ENCODE measurements at regions not wholly inside any gene's neighbourhood (a gene's known extent, or its start where the extent isn't known, plus 50 kb on each side); places are given as distances from the start of the nearest gene placed in this dataset.

DNA sequence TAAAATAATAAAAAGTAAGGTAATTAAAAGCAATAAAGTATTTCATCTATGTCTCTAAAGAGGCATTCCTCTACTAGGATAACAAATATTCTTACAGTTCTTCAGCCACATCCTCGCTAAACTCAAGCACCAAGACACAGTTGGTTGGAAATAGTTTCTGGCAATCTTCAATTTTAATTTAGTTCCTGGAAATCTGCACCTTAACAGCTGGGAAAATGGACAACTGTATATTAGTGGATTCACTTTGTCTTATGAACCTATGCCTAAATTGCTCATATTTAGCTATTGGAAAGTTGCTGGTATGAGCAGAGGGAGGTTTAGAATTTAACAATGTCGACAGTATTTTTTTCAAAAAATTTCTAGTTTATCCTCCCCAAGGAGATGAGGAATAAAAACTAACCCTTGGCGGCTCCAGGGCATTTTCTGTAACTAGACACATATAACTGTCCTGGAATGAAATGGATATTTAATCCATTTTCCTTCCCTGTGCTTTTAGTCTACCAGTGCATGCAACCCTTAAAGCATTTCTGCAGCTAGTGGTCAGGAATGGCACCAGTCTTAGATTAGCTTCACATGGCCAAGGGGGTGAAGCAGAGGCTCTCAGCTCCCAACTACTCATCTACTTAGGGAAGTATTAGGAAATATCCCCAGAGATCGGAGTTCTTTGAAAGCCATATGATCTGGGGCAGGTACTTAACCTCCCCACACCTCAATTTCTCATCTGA is 290.0 kb upstream of the THBS1 start:
- POLR2A ChIA-PET: no interaction called here

DNA sequence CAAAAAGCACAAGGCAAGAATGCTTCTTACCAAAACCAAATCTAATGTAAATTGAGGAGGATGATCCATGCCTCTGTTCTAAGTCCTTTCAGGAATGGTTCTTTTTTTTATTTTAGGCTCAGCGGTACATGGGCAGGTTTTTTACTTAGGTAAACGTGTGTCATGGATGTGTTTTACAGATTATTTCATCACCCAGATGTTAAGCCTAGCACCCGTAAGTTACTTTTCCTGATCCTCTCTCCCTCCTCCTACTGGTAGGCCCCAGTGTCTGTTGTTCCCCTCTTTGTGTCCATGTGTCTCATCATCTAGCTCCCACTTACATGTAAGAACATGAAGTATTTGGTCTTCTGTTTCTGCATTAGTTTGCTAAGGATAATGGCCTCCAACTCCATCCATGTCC is 289.2 kb upstream of the THBS1 start:
- Mint-ChIP-seq H3K9me3 (peaks cover 19% of the 10 kb centered on the region), H3K4me1 (no peaks in the 10 kb centered on the region), H3K27me3 (ENCODE audit: low read depth) (peaks cover 3% of the 10 kb centered on the region; the same call in 1 of the 2 replicates), H3K27ac (no peak overlapping the region), H3K4me3 (no peak overlapping the region), H3K36me3 (no peaks in the 10 kb centered on the region)
- ChIA-PET POLR2A (no interaction called here), CTCF (no interaction called here)
- ATAC-seq (no peak), DNase-seq (ENCODE audit: low spot score) (no peak)
- TF ChIP-seq GABPB1 (CRISPR knock-in tag; IDR thresholded peaks at IDR 0.05) (peak; percentile 86), RELA (CRISPR knock-in tag; IDR thresholded peaks at IDR 0.05; ENCODE audit: borderline replicate concordance) (no peak), JAZF1 (CRISPR knock-in tag; IDR thresholded peaks at IDR 0.05) (no peak)
- TF ChIP-seq, protein P1, sequence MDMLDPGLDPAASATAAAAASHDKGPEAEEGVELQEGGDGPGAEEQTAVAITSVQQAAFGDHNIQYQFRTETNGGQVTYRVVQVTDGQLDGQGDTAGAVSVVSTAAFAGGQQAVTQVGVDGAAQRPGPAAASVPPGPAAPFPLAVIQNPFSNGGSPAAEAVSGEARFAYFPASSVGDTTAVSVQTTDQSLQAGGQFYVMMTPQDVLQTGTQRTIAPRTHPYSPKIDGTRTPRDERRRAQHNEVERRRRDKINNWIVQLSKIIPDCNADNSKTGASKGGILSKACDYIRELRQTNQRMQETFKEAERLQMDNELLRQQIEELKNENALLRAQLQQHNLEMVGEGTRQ (CRISPR knock-in tag; IDR thresholded peaks at IDR 0.05): no peak

More for the DNA sequence above, 290.0 kb upstream of the THBS1 start:
- no peaks in the 10 kb centered on the region for H3K4me1 Mint-ChIP-seq
- H3K36me3 Mint-ChIP-seq: no peaks in the 10 kb centered on the region
- no peak for TF ChIP-seq GRHL2 (CRISPR knock-in tag; IDR thresholded peaks at IDR 0.05; ENCODE audit: insufficient replicate concordance, severe bottlenecking)
- TF ChIP-seq, protein P2, sequence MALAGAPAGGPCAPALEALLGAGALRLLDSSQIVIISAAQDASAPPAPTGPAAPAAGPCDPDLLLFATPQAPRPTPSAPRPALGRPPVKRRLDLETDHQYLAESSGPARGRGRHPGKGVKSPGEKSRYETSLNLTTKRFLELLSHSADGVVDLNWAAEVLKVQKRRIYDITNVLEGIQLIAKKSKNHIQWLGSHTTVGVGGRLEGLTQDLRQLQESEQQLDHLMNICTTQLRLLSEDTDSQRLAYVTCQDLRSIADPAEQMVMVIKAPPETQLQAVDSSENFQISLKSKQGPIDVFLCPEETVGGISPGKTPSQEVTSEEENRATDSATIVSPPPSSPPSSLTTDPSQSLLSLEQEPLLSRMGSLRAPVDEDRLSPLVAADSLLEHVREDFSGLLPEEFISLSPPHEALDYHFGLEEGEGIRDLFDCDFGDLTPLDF (CRISPR knock-in tag; IDR thresholded peaks at IDR 0.05): no peak
- CTCF ChIA-PET: no interaction called here
- peaks cover 19% of the 10 kb centered on the region for H3K9me3 Mint-ChIP-seq
- DNase-seq (ENCODE audit: low spot score) (no peak), ATAC-seq (no peak)
- no peak overlapping the region for H3K4me3 Mint-ChIP-seq
- peaks cover 3% of the 10 kb centered on the region; the same call in 1 of the 2 replicates for H3K27me3 Mint-ChIP-seq (ENCODE audit: low read depth)
- no peak overlapping the region for H3K27ac Mint-ChIP-seq

DNA sequence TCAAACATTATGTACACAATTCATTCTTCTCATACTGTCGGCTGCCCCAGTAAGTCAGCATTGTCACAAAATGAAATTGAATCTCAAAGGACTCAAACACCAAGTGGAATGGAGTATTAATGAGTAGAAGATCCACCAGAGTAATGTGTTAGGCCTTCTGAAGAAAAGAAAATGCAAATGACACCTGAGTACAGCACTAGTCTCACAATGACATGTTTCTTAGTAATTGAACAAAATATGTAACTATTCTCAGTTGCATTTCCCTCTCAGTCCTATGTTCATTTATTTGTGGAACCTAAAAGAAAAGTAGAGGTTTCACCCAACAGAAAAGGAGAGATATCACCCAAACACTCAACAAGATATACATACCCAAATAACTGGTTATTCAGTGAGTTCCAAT is 283.9 kb upstream of the THBS1 start:
- no peak overlapping the region for H3K27ac Mint-ChIP-seq
- H3K27me3 Mint-ChIP-seq (ENCODE audit: low read depth): peaks cover 1% of the 10 kb centered on the region; the same call in 1 of the 2 replicates
- peaks cover 14% of the 10 kb centered on the region for H3K9me3 Mint-ChIP-seq
- CTCF ChIA-PET: no interaction called here
- DNase-seq (ENCODE audit: low spot score) (no peak), ATAC-seq (no peak)
- H3K36me3 Mint-ChIP-seq: no peaks in the 10 kb centered on the region
- POLR2A ChIA-PET: no interaction called here
- H3K4me3 Mint-ChIP-seq: no peak overlapping the region
- no peaks in the 10 kb centered on the region for H3K4me1 Mint-ChIP-seq
- TF ChIP-seq, protein P3, sequence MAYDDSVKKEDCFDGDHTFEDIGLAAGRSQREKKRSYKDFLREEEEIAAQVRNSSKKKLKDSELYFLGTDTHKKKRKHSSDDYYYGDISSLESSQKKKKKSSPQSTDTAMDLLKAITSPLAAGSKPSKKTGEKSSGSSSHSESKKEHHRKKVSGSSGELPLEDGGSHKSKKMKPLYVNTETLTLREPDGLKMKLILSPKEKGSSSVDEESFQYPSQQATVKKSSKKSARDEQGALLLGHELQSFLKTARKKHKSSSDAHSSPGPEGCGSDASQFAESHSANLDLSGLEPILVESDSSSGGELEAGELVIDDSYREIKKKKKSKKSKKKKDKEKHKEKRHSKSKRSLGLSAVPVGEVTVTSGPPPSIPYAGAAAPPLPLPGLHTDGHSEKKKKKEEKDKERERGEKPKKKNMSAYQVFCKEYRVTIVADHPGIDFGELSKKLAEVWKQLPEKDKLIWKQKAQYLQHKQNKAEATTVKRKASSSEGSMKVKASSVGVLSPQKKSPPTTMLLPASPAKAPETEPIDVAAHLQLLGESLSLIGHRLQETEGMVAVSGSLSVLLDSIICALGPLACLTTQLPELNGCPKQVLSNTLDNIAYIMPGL (CRISPR knock-in tag; IDR thresholded peaks at IDR 0.05): no peak
- TF ChIP-seq TEAD4 (CRISPR knock-in tag; IDR thresholded peaks at IDR 0.05) (no peak), NFATC4 (CRISPR knock-in tag; IDR thresholded peaks at IDR 0.05) (no peak), FOXP1 (CRISPR knock-in tag; IDR thresholded peaks at IDR 0.05; ENCODE audit: borderline replicate concordance) (no peak), CREB1 (CRISPR knock-in tag; IDR thresholded peaks at IDR 0.05) (no peak), OVOL2 (CRISPR knock-in tag; IDR thresholded peaks at IDR 0.05; ENCODE audit: borderline replicate concordance) (no peak), FOXK1 (CRISPR knock-in tag; IDR thresholded peaks at IDR 0.05) (no peak)
- TF ChIP-seq, protein P4, sequence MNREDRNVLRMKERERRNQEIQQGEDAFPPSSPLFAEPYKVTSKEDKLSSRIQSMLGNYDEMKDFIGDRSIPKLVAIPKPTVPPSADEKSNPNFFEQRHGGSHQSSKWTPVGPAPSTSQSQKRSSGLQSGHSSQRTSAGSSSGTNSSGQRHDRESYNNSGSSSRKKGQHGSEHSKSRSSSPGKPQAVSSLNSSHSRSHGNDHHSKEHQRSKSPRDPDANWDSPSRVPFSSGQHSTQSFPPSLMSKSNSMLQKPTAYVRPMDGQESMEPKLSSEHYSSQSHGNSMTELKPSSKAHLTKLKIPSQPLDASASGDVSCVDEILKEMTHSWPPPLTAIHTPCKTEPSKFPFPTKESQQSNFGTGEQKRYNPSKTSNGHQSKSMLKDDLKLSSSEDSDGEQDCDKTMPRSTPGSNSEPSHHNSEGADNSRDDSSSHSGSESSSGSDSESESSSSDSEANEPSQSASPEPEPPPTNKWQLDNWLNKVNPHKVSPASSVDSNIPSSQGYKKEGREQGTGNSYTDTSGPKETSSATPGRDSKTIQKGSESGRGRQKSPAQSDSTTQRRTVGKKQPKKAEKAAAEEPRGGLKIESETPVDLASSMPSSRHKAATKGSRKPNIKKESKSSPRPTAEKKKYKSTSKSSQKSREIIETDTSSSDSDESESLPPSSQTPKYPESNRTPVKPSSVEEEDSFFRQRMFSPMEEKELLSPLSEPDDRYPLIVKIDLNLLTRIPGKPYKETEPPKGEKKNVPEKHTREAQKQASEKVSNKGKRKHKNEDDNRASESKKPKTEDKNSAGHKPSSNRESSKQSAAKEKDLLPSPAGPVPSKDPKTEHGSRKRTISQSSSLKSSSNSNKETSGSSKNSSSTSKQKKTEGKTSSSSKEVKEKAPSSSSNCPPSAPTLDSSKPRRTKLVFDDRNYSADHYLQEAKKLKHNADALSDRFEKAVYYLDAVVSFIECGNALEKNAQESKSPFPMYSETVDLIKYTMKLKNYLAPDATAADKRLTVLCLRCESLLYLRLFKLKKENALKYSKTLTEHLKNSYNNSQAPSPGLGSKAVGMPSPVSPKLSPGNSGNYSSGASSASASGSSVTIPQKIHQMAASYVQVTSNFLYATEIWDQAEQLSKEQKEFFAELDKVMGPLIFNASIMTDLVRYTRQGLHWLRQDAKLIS (CRISPR knock-in tag; IDR thresholded peaks at IDR 0.05; ENCODE audit: borderline replicate concordance): no peak
- TF ChIP-seq, protein P5, sequence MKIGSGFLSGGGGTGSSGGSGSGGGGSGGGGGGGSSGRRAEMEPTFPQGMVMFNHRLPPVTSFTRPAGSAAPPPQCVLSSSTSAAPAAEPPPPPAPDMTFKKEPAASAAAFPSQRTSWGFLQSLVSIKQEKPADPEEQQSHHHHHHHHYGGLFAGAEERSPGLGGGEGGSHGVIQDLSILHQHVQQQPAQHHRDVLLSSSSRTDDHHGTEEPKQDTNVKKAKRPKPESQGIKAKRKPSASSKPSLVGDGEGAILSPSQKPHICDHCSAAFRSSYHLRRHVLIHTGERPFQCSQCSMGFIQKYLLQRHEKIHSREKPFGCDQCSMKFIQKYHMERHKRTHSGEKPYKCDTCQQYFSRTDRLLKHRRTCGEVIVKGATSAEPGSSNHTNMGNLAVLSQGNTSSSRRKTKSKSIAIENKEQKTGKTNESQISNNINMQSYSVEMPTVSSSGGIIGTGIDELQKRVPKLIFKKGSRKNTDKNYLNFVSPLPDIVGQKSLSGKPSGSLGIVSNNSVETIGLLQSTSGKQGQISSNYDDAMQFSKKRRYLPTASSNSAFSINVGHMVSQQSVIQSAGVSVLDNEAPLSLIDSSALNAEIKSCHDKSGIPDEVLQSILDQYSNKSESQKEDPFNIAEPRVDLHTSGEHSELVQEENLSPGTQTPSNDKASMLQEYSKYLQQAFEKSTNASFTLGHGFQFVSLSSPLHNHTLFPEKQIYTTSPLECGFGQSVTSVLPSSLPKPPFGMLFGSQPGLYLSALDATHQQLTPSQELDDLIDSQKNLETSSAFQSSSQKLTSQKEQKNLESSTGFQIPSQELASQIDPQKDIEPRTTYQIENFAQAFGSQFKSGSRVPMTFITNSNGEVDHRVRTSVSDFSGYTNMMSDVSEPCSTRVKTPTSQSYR (CRISPR knock-in tag; IDR thresholded peaks at IDR 0.05): no peak
- TF ChIP-seq, protein P6, sequence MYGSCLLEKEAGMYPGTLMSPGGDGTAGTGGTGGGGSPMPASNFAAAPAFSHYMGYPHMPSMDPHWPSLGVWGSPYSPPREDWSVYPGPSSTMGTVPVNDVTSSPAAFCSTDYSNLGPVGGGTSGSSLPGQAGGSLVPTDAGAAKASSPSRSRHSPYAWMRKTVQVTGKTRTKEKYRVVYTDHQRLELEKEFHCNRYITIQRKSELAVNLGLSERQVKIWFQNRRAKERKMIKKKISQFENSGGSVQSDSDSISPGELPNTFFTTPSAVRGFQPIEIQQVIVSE (CRISPR knock-in tag; IDR thresholded peaks at IDR 0.05; ENCODE audit: borderline replicate concordance): no peak
- TF ChIP-seq, protein P1 (CRISPR knock-in tag; IDR thresholded peaks at IDR 0.05): no peak
- TF ChIP-seq, protein P7, sequence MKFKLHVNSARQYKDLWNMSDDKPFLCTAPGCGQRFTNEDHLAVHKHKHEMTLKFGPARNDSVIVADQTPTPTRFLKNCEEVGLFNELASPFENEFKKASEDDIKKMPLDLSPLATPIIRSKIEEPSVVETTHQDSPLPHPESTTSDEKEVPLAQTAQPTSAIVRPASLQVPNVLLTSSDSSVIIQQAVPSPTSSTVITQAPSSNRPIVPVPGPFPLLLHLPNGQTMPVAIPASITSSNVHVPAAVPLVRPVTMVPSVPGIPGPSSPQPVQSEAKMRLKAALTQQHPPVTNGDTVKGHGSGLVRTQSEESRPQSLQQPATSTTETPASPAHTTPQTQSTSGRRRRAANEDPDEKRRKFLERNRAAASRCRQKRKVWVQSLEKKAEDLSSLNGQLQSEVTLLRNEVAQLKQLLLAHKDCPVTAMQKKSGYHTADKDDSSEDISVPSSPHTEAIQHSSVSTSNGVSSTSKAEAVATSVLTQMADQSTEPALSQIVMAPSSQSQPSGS (CRISPR knock-in tag; IDR thresholded peaks at IDR 0.05; ENCODE audit: borderline replicate concordance, low read depth): no peak
